H7 (cell line): ENCODE measurements at regions not wholly inside any gene's neighbourhood (a gene's known extent, or its start where the extent isn't known, plus 50 kb on each side); places are given as distances from the start of the nearest gene placed in this dataset.
A peak's percentile ranks its signal among the peaks of the same experiment; 100 is the strongest.
"Not testable (repeated sequence)": the region's sequence is repeated elsewhere in the genome, so short reads cannot be mapped to it uniquely, and the experiment has no call there.

Source experiments
- DNase-seq: peaks from one replicate; pipeline ENCODE4 v3.0.0; 2012
- H3K27me3 ChIP-seq: 2 replicates; pipeline ENCODE4 v1.6.0; 2011; ENCODE audit warnings: mild to moderate bottlenecking, low read length; ENCODE audit not compliant: control insufficient read depth, insufficient read depth
- H3K36me3 ChIP-seq: replicated peaks from 2 replicates; pipeline ENCODE4 v1.5.1; 2011; ENCODE audit warnings: low read length; ENCODE audit not compliant: control insufficient read depth, insufficient read depth
- H3K4me3 ChIP-seq: 2 replicates; pipeline ENCODE4 v1.5.1; 2011; ENCODE audit warnings: low read depth, mild to moderate bottlenecking, control low read depth, low read length, moderate library complexity; ENCODE audit not compliant: insufficient read depth

DNA sequence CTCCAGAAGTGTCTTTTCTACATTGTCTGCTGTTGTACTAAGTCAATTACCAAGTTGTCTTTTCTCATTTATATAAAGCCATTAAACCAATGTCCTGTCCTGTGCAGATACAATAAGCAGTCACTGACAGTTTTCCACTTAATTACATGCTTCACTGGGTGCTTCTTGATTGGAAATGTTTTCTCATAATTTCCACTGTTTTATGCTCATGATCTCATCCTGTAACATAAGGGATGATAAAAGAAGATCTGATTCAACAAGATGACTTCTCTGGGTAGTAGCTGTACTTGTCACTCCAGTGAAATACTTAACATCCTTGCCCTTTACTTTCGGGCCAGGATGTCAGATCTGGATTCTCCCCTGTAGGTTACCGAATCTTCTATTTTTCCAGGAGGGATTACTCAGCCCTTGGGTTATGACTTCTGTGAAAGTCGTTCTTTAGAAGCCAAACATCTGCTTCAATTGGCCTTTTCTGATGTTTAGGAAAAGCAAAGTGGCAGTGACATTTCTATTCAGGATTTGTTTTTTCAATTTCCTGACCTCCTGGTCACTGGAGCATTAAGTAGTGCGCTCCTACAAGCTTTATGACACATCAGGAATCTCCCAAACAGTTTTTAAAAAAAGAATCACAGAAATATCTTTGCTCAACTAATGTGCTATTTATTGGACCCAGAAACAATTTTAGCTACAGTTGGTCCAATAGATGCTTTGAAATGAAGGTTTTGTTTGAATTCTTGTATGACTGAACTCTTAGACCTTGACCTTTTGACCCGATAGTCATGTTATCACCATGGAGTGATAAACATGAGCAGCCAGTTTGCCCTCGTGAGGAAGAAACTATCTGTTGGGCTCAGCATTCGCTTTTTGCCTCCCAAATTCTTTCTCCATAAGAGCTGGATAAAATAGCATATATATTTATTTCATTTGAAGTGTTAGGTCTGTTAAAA lies 234.5 kb upstream of the SSTR1 start:
- no peak overlapping the region for H3K4me3 ChIP-seq
- DNase-seq: no peak
- H3K27me3 ChIP-seq: no peaks in the 10 kb centered on the region; the same call in 1 of the 2 replicates
- no peaks in the 10 kb centered on the region for H3K36me3 ChIP-seq

DNA sequence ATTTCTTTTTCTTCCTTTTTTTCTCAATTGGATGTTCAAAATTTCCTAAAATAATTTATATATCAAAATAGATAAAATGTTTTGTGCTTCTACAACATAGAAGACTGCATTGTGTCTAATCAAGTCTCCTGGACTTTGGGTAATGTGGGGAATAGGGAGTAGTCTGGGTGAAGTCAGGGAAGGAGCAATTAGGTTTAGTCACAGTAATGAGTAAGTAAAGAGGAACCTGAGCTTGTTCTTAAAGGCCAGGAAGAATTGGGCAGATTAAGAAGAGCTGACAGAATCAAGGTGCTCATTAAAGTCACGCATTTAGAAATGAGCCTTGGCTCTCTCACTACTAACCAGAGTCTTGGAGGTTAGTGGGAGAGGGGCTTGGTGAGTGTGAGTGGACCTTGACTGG lies 233.3 kb upstream of the SSTR1 start:
- no peak for DNase-seq
- H3K36me3 ChIP-seq: no peaks in the 10 kb centered on the region
- H3K4me3 ChIP-seq: no peak overlapping the region
- no peaks in the 10 kb centered on the region; the same call in 1 of the 2 replicates for H3K27me3 ChIP-seq

DNA sequence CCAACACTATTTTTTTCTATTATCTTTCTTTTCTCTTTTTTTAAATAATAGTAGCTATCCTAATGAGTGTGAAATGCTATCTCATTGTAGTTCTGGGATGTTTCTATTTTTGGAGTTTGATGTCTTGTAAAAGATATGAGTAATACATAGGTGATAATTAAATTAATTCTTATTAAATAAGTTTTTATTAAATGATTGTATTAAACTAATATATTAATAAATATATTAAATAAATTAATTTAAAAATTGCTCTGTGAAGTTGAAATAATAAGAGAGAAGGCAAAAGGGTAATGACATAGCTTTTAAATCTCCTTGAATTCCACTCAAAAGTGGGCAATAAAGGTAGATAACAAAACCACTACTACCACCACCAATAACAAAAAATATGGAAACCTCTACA lies 230.2 kb upstream of the SSTR1 start:
- Histone ChIP-seq H3K27me3 (no peaks in the 10 kb centered on the region), H3K36me3 (no peaks in the 10 kb centered on the region), H3K4me3 (no peak overlapping the region)
- DNase-seq: no peak

DNA sequence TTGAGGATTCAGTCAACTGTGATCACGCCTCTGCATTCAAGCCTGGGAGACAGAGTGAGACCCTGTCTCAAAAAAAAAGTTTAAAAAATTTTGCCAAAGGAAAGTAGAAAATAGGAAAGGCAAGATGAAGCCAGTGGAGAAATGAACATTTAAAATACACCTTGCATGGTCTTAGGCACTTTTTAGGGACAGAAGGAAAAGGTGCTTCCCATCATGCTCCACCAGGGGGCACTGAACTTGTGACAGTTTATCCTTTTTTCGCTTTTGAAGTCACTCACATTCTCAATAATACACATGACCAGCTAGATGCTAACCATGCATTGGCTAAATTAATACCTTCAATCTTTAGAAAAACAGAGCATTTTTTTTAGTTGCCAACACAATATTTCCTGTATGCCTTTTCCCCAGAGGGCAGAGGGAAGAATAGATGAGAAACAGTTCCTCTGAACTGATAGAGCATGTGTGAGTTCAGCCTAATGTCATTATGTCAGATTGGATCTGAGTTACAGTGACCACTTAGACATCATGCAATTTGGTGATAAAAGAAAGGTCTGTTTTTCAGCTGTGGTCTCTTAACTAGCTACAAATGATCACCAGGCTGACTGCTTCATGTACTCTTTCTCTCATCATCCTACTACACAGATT lies 221.8 kb upstream of the SSTR1 start:
- no peak for DNase-seq

DNA sequence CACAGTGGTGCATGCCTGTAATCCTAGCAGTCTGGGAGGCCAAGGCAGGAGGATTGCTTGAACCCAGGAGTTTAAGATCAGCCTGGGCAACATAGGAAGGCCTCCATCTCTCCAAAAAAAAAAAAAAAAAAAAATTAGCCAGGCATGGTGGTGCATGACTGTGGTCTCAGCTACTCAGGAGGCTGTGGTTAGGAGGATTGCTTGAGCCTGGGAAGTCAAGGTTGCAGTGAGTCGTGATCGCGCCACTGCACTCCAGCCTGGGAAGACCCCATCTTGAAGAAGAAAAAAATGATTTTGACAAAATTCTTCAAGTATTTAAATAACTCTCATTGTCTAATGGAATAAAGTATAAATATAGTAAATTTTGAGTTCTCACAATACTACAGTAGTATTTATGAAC lies 219.2 kb upstream of the SSTR1 start:
- no peaks in the 10 kb centered on the region for H3K36me3 ChIP-seq
- no peak for DNase-seq

More for the DNA sequence above, 221.8 kb upstream of the SSTR1 start:
- H3K4me3 ChIP-seq: no peak overlapping the region
- no peaks in the 10 kb centered on the region for H3K27me3 ChIP-seq
- no peaks in the 10 kb centered on the region for H3K36me3 ChIP-seq

DNA sequence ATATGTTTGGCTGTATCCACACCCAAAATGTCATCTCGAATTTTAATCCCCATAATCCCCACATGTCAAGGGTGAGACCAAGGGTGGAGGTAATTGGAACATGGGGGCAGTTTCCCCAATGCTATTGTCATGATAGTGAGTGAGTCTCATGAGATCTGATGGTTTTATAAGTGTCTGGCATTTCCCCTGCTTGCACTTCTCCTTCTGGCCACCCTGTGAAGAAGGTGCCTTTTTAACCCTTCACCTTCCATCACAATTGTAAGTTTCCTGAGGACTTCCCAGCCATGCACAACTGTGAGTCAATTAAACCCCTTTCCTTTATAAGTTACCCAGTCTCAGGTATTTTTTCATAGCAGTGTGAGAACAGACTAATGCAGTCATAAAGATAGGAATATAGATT lies 216.7 kb upstream of the SSTR1 start:
- H3K4me3 ChIP-seq: no peak overlapping the region
- H3K36me3 ChIP-seq: no peaks in the 10 kb centered on the region
- DNase-seq: no peak
- H3K27me3 ChIP-seq: no peaks in the 10 kb centered on the region

More for the DNA sequence above, 219.2 kb upstream of the SSTR1 start:
- no peak overlapping the region for H3K4me3 ChIP-seq
- no peaks in the 10 kb centered on the region for H3K27me3 ChIP-seq

DNA sequence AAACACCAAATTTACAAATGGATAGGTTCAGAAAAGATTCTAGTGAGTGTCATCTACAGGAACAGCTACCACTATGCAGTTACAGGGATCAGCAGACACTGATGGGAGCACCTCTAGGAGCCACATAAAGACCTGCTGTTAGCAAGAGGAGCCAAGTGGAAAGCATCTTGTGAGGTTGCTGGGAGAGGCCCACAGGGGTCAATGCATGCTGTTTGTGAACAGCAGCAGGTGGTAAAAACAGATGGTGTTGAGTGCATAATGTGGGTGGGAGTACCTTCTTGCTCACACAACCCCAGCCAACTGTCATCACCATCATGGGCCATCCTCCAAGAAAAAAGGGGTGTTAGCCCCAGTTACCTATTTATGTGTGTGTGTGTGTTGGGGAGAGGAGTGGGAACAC lies 215.2 kb upstream of the SSTR1 start:
- H3K27me3 ChIP-seq: no peaks in the 10 kb centered on the region
- no peaks in the 10 kb centered on the region for H3K36me3 ChIP-seq
- no peak for DNase-seq
- H3K4me3 ChIP-seq: no peak overlapping the region

DNA sequence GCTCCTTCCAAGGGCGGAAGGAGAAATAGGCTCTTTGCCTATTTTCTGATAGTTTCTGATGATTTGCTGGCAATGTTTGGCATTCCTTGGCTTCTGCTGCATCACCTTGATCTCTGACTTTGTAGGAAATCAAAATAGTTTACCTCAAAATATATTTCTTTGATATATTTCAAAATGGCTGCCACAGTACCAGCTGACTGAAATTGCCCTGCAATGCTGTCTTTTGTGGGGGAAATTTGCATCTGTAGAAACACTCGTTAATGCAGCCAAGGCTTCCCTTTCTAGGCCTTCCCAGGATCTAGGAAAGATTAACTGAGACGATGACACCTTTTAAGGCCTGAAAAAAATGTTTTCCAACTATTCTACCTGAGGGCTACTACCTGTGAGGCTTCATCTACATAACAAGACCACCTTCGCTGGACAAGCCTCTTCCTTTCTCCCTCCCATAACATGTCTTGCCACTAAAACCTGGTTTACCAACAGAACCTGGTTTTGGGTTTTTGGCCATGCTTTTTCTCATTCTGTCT lies 212.8 kb upstream of the SSTR1 start:
- DNase-seq: no peak
- no peaks in the 10 kb centered on the region for H3K36me3 ChIP-seq
- H3K27me3 ChIP-seq: no peaks in the 10 kb centered on the region
- no peak overlapping the region for H3K4me3 ChIP-seq

DNA sequence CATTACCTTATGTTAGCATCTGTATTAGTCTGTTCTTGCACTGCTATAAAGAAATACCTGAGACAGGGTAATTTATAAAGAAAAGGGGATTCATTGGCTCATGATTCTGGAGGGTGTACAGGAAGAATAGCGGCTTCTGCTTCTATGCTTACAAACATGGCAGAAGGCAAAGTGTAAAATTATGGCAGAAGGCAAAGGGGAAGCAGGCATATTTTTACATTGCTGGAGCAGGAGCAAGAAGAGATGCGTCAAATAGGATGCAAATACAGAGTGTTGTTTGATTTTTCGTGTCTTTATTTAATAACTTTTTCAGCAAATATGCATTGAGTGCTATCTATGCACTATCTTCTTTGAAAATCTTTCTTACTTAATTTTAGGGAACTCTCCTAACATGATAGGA lies 210.7 kb upstream of the SSTR1 start:
- H3K27me3 ChIP-seq: no peaks in the 10 kb centered on the region
- no peaks in the 10 kb centered on the region for H3K36me3 ChIP-seq
- no peak overlapping the region for H3K4me3 ChIP-seq
- DNase-seq: no peak

DNA sequence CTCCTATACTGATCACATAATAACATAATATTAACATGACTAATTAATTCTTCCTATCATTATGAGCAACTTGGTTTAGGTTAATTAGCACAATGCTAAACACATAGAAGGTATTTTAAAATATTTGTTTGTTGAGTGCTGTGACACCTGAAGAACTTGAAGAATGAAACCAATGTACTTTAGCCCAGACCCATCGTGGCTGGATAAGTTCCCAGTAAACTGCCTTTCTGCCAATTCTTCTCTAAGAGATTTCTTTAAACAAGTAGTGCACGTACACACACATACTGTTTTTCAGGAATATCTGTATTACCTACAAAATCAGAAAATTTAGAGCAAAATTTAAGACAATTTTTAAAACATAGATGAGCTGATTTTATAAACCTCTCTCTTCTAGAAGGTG lies 207.4 kb upstream of the SSTR1 start:
- Histone ChIP-seq H3K27me3 (no peaks in the 10 kb centered on the region), H3K36me3 (no peaks in the 10 kb centered on the region), H3K4me3 (no peak overlapping the region)
- no peak for DNase-seq

DNA sequence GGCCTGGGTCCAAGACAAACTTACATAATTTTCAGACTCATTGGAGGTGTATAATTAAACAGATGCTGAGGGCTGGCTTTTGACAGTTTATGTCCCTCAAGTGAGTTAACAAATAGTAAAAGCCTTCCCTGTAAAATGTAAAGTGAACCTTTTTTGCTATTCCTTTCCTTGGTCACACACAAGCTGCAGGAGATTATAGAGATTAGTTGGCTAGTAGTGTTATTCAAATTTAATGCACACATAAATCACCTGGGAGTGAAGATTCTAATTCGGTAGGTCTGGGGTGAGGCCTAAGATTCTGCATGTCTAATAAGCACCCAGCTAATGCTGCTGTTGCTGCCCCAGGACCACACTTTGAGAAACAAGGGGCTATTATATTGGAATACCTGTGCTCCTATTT lies 206.2 kb upstream of the SSTR1 start:
- H3K36me3 ChIP-seq: no peaks in the 10 kb centered on the region
- no peak overlapping the region for H3K4me3 ChIP-seq
- no peaks in the 10 kb centered on the region for H3K27me3 ChIP-seq
- DNase-seq: no peak

DNA sequence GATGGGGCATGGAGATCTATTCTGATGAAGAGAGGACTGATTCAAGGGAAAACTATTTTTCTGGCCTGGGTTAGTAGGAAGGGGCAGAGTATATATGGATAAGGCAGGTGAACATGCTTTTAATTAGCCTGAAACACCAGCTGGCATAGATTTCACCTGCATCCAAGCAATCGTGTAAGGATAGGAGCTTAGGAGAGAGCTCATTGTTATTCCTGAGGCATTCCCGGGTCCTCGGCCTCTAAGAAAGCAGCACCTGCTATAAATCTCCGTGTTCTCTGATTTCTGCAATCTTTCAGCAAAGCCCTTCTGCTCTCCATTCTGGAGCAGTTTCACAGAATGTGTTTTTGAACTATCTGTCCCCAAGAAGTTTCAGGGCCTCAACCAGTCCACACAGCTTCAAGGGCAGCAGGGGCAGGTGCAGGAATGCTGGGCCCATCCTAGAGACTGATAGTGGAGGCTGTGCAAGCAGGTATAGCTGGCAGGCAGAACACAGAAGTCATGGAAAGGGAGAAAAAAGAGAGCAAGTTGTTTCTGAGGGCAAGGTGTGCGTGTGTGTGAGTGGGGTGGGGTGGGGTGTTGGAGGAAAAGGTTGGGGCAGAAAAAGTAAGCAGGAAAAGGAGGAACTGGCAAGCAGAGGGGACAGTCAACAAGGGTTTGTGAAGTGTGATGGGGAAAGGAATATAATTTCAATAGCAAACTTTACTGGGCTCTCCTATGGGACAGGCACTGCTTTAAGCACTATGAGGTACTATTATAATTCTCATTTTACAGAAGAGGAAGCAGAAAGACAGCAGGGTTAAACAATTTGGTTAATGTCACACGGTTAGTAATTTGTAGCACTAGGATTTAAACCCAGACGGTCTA lies 203.7 kb upstream of the SSTR1 start:
- Histone ChIP-seq H3K4me3 (no peak overlapping the region), H3K36me3 (no peaks in the 10 kb centered on the region), H3K27me3 (no peaks in the 10 kb centered on the region)
- DNase-seq: no peak

DNA sequence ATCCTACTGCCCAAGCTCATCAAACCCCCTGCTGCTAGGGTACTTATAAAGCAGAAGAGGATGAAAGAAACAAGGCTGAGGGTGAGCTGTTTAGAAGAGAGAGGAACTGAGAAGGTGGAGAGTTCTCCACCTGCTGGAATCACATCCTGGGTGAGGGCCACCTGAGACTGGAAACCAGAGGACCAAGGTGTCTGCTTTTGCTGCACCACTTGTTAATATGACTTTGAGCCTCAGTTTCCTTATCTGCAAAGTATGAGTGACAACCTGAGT lies 203.2 kb upstream of the SSTR1 start:
- no peak overlapping the region for H3K4me3 ChIP-seq
- no peaks in the 10 kb centered on the region for H3K36me3 ChIP-seq
- H3K27me3 ChIP-seq: no peaks in the 10 kb centered on the region
- peak; percentile 4 for DNase-seq

DNA sequence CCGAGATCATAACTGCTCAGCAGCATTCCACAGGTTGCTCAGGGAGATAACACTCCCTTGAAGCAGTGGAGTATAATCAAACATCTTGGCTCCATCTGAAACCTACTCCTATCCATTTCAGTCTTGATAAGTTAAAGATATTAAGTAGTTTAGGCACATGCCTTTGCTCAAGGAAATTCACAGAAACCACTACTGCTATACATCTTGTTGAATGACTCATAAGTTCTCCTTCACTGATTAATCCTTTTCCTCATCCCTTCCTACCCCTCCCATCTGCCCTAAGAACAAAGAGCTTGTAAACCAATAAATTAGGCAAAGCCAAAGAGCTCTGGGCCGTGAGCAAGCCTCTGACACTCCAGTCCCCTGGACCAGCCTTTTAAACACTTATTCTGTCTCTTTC lies 196.5 kb upstream of the SSTR1 start:
- not testable (repeated sequence) for H3K36me3 ChIP-seq, H3K4me3 ChIP-seq, DNase-seq, H3K27me3 ChIP-seq
